ENCODE measurements at regions not wholly inside any gene's neighbourhood (a gene's known extent, or its start where the extent isn't known, plus 50 kb on each side); places are given as distances from the start of the nearest gene placed in this dataset.

- TF ChIP-seq, protein P1, sequence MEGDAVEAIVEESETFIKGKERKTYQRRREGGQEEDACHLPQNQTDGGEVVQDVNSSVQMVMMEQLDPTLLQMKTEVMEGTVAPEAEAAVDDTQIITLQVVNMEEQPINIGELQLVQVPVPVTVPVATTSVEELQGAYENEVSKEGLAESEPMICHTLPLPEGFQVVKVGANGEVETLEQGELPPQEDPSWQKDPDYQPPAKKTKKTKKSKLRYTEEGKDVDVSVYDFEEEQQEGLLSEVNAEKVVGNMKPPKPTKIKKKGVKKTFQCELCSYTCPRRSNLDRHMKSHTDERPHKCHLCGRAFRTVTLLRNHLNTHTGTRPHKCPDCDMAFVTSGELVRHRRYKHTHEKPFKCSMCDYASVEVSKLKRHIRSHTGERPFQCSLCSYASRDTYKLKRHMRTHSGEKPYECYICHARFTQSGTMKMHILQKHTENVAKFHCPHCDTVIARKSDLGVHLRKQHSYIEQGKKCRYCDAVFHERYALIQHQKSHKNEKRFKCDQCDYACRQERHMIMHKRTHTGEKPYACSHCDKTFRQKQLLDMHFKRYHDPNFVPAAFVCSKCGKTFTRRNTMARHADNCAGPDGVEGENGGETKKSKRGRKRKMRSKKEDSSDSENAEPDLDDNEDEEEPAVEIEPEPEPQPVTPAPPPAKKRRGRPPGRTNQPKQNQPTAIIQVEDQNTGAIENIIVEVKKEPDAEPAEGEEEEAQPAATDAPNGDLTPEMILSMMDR (optimal IDR thresholded peaks at IDR 0.05 in 1 of 3, IDR thresholded peaks at IDR 0.05 in 1 of 3, conservative IDR thresholded peaks at IDR 0.05 in 1 of 3; ENCODE audit: extremely low read depth in 1 of 3, insufficient read depth in 2 of 3, low read length in 3 of 3): no peak
- no peak for TF ChIP-seq EZH2 (IDR thresholded peaks at IDR 0.05; ENCODE audit: low read length)
- Histone ChIP-seq H2AFZ (ENCODE audit: control insufficient read depth, low read length) (no peak overlapping the region), H3K79me2 (ENCODE audit: control insufficient read depth, insufficient read depth, low read length) (no peaks in the 10 kb centered on the region), H3K9me1 (ENCODE audit: control insufficient read depth, extremely low read depth, insufficient read depth, low read length) (no peaks in the 10 kb centered on the region), H3K4me1 (ENCODE audit: control insufficient read depth, extremely low read depth, insufficient read depth, low read length) (no peaks in the 10 kb centered on the region), H3K9me3 (ENCODE audit: control insufficient read depth, low read depth, low read length) (peaks cover 16% of the 10 kb centered on the region), H3K9ac (ENCODE audit: control insufficient read depth, extremely low read depth, insufficient read depth, low read length) (no peak overlapping the region), H3K36me3 (ENCODE audit: control insufficient read depth in 2 of 2, extremely low read depth in 1 of 2, insufficient read depth in 2 of 2, low read length in 2 of 2) (no peaks in the 10 kb centered on the region), H3K4me2 (ENCODE audit: control insufficient read depth, extremely low read depth, insufficient read depth, low read depth, low read length) (no peak overlapping the region), H3K4me3 (ENCODE audit: control insufficient read depth in 2 of 3, extremely low read depth in 1 of 3, insufficient read depth in 2 of 3, low read depth in 1 of 3, low read length in 3 of 3) (no peak overlapping the region), H3K27ac (ENCODE audit: control insufficient read depth, insufficient read depth, low read length) (no peak overlapping the region), H4K20me1 (ENCODE audit: control insufficient read depth, extremely low read depth, insufficient read depth, low read length) (no peaks in the 10 kb centered on the region), H3K27me3 (ENCODE audit: control insufficient read depth, extremely low read depth, insufficient read depth, low read length) (no peaks in the 10 kb centered on the region)
- FAIRE-seq: no peak
- dilution Hi-C loops (cut with MboI; ENCODE audit: extremely low pct_ligation_motif_present, low sequenced_read_pairs): no loop called here
- no peak for DNase-seq (ENCODE audit: low read depth, low spot score)
Observed at GRCh38 chr18:78672862-78673446, 306.7 kb upstream of the SALL3 start.

DNA sequence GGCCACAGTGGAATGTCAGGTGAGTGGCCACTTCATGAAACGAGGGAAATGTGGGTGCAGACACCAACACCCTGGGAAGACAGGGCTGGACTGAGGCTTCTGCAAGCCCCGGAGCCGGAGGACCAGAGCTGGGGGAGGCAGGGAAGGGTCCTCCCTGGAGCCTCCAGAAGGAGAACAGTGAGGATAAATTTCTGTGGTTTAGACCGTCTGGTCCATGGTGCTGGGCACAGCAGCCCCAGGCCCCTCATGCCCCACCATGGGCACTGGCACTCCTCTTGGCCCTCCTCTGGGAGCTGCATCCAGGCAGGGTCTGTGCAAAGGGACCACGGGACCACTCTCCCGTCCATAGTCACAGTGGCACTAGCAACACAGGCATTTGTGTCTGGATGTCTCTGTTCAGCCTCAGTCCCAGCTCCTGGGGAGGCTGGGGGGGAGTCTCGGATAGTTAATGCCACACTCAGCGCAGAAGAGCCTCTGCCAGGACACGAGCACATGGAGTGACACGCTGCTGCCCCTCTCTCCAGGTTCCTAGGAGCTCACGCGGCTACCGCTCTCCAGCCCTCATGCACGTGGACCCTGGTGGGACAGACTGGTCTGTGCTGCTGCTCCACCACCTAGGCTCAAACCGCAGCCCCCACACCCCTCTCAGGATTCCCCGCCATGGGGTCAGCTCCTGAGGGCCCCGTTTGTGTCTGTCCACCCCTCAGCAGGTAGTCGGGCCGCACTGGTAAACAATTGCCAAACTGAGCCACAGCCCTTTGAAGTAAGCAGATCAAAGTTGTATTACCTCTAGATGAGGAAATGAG, 305.9 kb upstream of the SALL3 start:
- Histone ChIP-seq H3K9ac (ENCODE audit: control insufficient read depth, extremely low read depth, insufficient read depth, low read length) (no peak overlapping the region), H3K27me3 (ENCODE audit: control insufficient read depth, extremely low read depth, insufficient read depth, low read length) (no peaks in the 10 kb centered on the region), H3K9me3 (ENCODE audit: control insufficient read depth, low read depth, low read length) (peaks cover 16% of the 10 kb centered on the region), H3K27ac (ENCODE audit: control insufficient read depth, insufficient read depth, low read length) (no peak overlapping the region), H3K79me2 (ENCODE audit: control insufficient read depth, insufficient read depth, low read length) (no peaks in the 10 kb centered on the region), H3K9me1 (ENCODE audit: control insufficient read depth, extremely low read depth, insufficient read depth, low read length) (no peaks in the 10 kb centered on the region), H3K36me3 (ENCODE audit: control insufficient read depth in 2 of 2, extremely low read depth in 1 of 2, insufficient read depth in 2 of 2, low read length in 2 of 2) (no peaks in the 10 kb centered on the region), H4K20me1 (ENCODE audit: control insufficient read depth, extremely low read depth, insufficient read depth, low read length) (no peaks in the 10 kb centered on the region), H3K4me2 (ENCODE audit: control insufficient read depth, extremely low read depth, insufficient read depth, low read depth, low read length) (no peak overlapping the region), H3K4me1 (ENCODE audit: control insufficient read depth, extremely low read depth, insufficient read depth, low read length) (no peaks in the 10 kb centered on the region), H3K4me3 (ENCODE audit: control insufficient read depth in 2 of 3, extremely low read depth in 1 of 3, insufficient read depth in 2 of 3, low read depth in 1 of 3, low read length in 3 of 3) (no peak overlapping the region), H2AFZ (ENCODE audit: control insufficient read depth, low read length) (no peak overlapping the region)
- FAIRE-seq: no peak
- no peak for DNase-seq (ENCODE audit: low read depth, low spot score)
- TF ChIP-seq, protein P1 (optimal IDR thresholded peaks at IDR 0.05 in 1 of 3, IDR thresholded peaks at IDR 0.05 in 1 of 3, conservative IDR thresholded peaks at IDR 0.05 in 1 of 3; ENCODE audit: extremely low read depth in 1 of 3, insufficient read depth in 2 of 3, low read length in 3 of 3): no peak
- no peak for TF ChIP-seq EZH2 (IDR thresholded peaks at IDR 0.05; ENCODE audit: low read length)
- dilution Hi-C loops (cut with MboI; ENCODE audit: extremely low pct_ligation_motif_present, low sequenced_read_pairs): no loop called here

Data from keratinocyte (primary cell).